H9 (cell line): ENCODE measurements at regions not wholly inside any gene's neighbourhood (a gene's known extent, or its start where the extent isn't known, plus 50 kb on each side); places are given as distances from the start of the nearest gene placed in this dataset.

Experiments
- DNase-seq: peaks from one replicate; pipeline ENCODE4 v3.0.0-alpha.2; 2017
- H2AFZ ChIP-seq: one replicate; pipeline ENCODE4 v1.6.1; 2013; ENCODE audit warnings: mild to moderate bottlenecking, low read length, control low read depth, moderate library complexity
- H2AK5ac ChIP-seq: 2 replicates; pipeline ENCODE4 v1.6.1; 2013; ENCODE audit warnings: low read length, control low read depth, mixed read lengths; ENCODE audit not compliant: insufficient read length
- H2BK120ac ChIP-seq: one replicate; pipeline ENCODE4 v1.6.1; 2013; ENCODE audit warnings: low read depth, mild to moderate bottlenecking, low read length, control low read depth, inconsistent platforms; ENCODE audit not compliant: poor library complexity, severe bottlenecking
- H2BK12ac ChIP-seq: 2 replicates; pipeline ENCODE4 v1.6.1; 2013; ENCODE audit warnings: low read length, control low read depth, mixed read lengths, low read depth; ENCODE audit not compliant: insufficient read length
- H2BK15ac ChIP-seq: 2 replicates; pipeline ENCODE4 v1.6.1; 2013; ENCODE audit warnings: low read depth, low read length, control low read depth
- H2BK20ac ChIP-seq: one replicate; pipeline ENCODE4 v1.6.1; 2013; ENCODE audit warnings: low read depth, mild to moderate bottlenecking, low read length, control low read depth, inconsistent platforms; ENCODE audit not compliant: poor library complexity, severe bottlenecking
- H2BK5ac ChIP-seq: 2 replicates; pipeline ENCODE4 v1.6.1; 2013; ENCODE audit warnings: low read length, control low read depth, mixed read lengths; ENCODE audit not compliant: insufficient read length
- H3K14ac ChIP-seq: 2 replicates; pipeline ENCODE4 v1.6.1; 2013; ENCODE audit warnings: low read length, control low read depth; ENCODE audit not compliant: insufficient read depth
- H3K18ac ChIP-seq: 2 replicates; pipeline ENCODE4 v1.6.1; 2013; ENCODE audit warnings: low read depth, mild to moderate bottlenecking, mixed read lengths, low read length, control low read depth; ENCODE audit not compliant: insufficient read length
- H3K23ac ChIP-seq: 2 replicates; pipeline ENCODE4 v1.6.1; 2013; ENCODE audit warnings: low read length, control low read depth, mixed read lengths, low read depth; ENCODE audit not compliant: insufficient read length
- H3K23me2 ChIP-seq: 2 replicates; pipeline ENCODE4 v1.6.1; 2013; ENCODE audit warnings: low read depth, mild to moderate bottlenecking, mixed read lengths, low read length, control low read depth; ENCODE audit not compliant: insufficient read length, poor library complexity, severe bottlenecking
- H3K27ac ChIP-seq: 2 replicates; pipeline ENCODE4 v1.5.1; 2013; ENCODE audit warnings: low read length, control low read depth, mixed read lengths, low read depth; ENCODE audit not compliant: insufficient read length
- H3K27me3 ChIP-seq: 2 replicates; pipeline ENCODE4 v1.6.1; 2013; ENCODE audit warnings: low read length, control low read depth, inconsistent platforms; ENCODE audit not compliant: insufficient read depth
- H3K4ac ChIP-seq: 2 replicates; pipeline ENCODE4 v1.6.1; 2013; ENCODE audit warnings: low read depth, mild to moderate bottlenecking, control low read depth, inconsistent platforms, low read length, moderate library complexity
- H3K4me1 ChIP-seq: 2 replicates; pipeline ENCODE4 v1.6.1; 2013; ENCODE audit warnings: low read length, control low read depth, inconsistent platforms; ENCODE audit not compliant: insufficient read depth
- H3K4me2 ChIP-seq: 2 replicates; pipeline ENCODE4 v1.6.1; 2013; ENCODE audit warnings: low read length, control low read depth, mixed read lengths; ENCODE audit not compliant: insufficient read length, insufficient read depth
- H3K56ac ChIP-seq: 2 replicates; pipeline ENCODE4 v1.6.1; 2013; ENCODE audit warnings: low read depth, mild to moderate bottlenecking, mixed read lengths, low read length, control low read depth; ENCODE audit not compliant: insufficient read length
- H3K79me1 ChIP-seq: 2 replicates; pipeline ENCODE4 v1.6.1; 2013; ENCODE audit warnings: low read depth, mild to moderate bottlenecking, moderate library complexity, low read length, control low read depth, inconsistent platforms; ENCODE audit not compliant: insufficient read depth, poor library complexity, severe bottlenecking
- H3K79me2 ChIP-seq: 2 replicates; pipeline ENCODE4 v1.6.1; 2013; ENCODE audit warnings: low read length, control low read depth, inconsistent platforms; ENCODE audit not compliant: insufficient read depth
- H3K9ac ChIP-seq: 2 replicates; pipeline ENCODE4 v1.6.1; 2013; ENCODE audit warnings: low read length, control low read depth, mixed read lengths; ENCODE audit not compliant: insufficient read length; ENCODE audit errors: extremely low read depth
- H3K9me3 ChIP-seq: one replicate; pipeline ENCODE4 v1.6.1; 2013; ENCODE audit warnings: low read depth, low read length, inconsistent platforms; ENCODE audit not compliant: control insufficient read depth
- H3T11ph ChIP-seq: one replicate; pipeline ENCODE4 v1.6.1; 2013; ENCODE audit warnings: mild to moderate bottlenecking, low read length, control low read depth, inconsistent platforms
- H4K20me1 ChIP-seq: one replicate; pipeline ENCODE4 v1.6.1; 2013; ENCODE audit not compliant: control insufficient read depth, insufficient read length, insufficient read depth
- H4K5ac ChIP-seq: 2 replicates; pipeline ENCODE4 v1.6.1; 2013; ENCODE audit warnings: low read depth, mild to moderate bottlenecking, mixed read lengths, low read length, control low read depth; ENCODE audit not compliant: insufficient read length
- H4K8ac ChIP-seq: replicated peaks from 2 replicates; pipeline ENCODE4 v1.6.1; 2013; ENCODE audit warnings: low read length, control low read depth, mixed read lengths, low read depth; ENCODE audit not compliant: insufficient read length
- H4K91ac ChIP-seq: 2 replicates; pipeline ENCODE4 v1.6.1; 2013; ENCODE audit warnings: low read depth, mild to moderate bottlenecking, moderate library complexity, mixed read lengths, low read length, control low read depth; ENCODE audit not compliant: insufficient read length
- H3K27ac Mint-ChIP-seq, 3 experiments: 2 replicates in 2 of 3; 3 replicates in 1 of 3; pipeline ENCODE4 v1.8.0; 2020 to 2021; ENCODE audit warnings: mixed read lengths in 3 of 3, mild to moderate bottlenecking in 1 of 3, moderate library complexity in 1 of 3
- H3K27me3 Mint-ChIP-seq: 2 replicates; pipeline ENCODE4 v1.8.0; 2021; ENCODE audit warnings: low read depth, mild to moderate bottlenecking, moderate library complexity, mixed read lengths
- H3K36me3 Mint-ChIP-seq, 3 experiments: 2 replicates in 2 of 3; 3 replicates in 1 of 3; pipeline ENCODE4 v1.8.0; 2020 to 2021; ENCODE audit warnings: low read depth in 3 of 3, mixed read lengths in 3 of 3; ENCODE audit not compliant: insufficient read depth in 1 of 3
- H3K4me1 Mint-ChIP-seq, 2 experiments: 2 replicates each; pipeline ENCODE4 v1.8.0; 2020; ENCODE audit warnings: mixed read lengths in 2 of 2
- H3K4me3 Mint-ChIP-seq, 2 experiments: 2 replicates in 1 of 2; 3 replicates in 1 of 2; pipeline ENCODE4 v1.8.0; 2020 to 2021; ENCODE audit warnings: mild to moderate bottlenecking in 2 of 2, mixed read lengths in 2 of 2, moderate library complexity in 1 of 2
- H3K9me3 Mint-ChIP-seq, 2 experiments: 2 replicates in 1 of 2; 3 replicates in 1 of 2; pipeline ENCODE4 v1.8.0; 2020; ENCODE audit warnings: mild to moderate bottlenecking in 2 of 2, mixed read lengths in 2 of 2, moderate library complexity in 1 of 2
- CTCF ChIP-seq: fragments of 200-600 bp; sonication (generic); conservative IDR thresholded peaks from 3 replicates; pipeline ENCODE4 v1.8.0; 2021; ENCODE audit warnings: antibody characterized with exemption, mild to moderate bottlenecking
- WGBS: extraction: QIAGEN DNeasy Blood & Tissue Kit; methylation state at CpG from one replicate; pipeline ENCODE4 v1.1.7; 2013; ENCODE audit warnings: missing lambda C conversion rate, low lambda C conversion rate, mixed read lengths; ENCODE audit not compliant: insufficient read length; ENCODE audit errors: extremely low coverage; 5-methylcytosine and 5-hydroxymethylcytosine counted together

GRCh38 chr2:128440666-128441340 is 122.1 kb upstream of the HS6ST1 start:
- H2BK15ac ChIP-seq: no peak overlapping the region
- no peak overlapping the region for H4K91ac ChIP-seq
- H3K9ac ChIP-seq: no peak overlapping the region
- H2BK5ac ChIP-seq: no peak overlapping the region
- H3K9me3 ChIP-seq: no peaks in the 10 kb centered on the region
- no peak overlapping the region for H2BK120ac ChIP-seq
- H3K27me3 ChIP-seq: no peaks in the 10 kb centered on the region
- no peaks in the 10 kb centered on the region for H4K20me1 ChIP-seq
- H3K79me1 ChIP-seq: no peaks in the 10 kb centered on the region
- H3K27ac ChIP-seq: no peak overlapping the region
- no peak overlapping the region for H2BK20ac ChIP-seq
- H2AFZ ChIP-seq: no peak overlapping the region
- H3K27ac Mint-ChIP-seq: no peak overlapping the region; a peak in 1 of 7 replicates
- no peak overlapping the region for H3K4ac ChIP-seq
- H4K5ac ChIP-seq: no peak overlapping the region
- H3K4me2 ChIP-seq: no peak overlapping the region
- no CpG with 5 or more reads among the region's 14 CpGs for WGBS
- no peaks in the 10 kb centered on the region for H3K79me2 ChIP-seq
- peaks cover 21 to 23% of the 10 kb centered on the region in 2 experiments for H3K4me1 Mint-ChIP-seq
- H3K4me3 Mint-ChIP-seq: no peak overlapping the region
- peak; percentile 25 for DNase-seq
- TF ChIP-seq CTCF: no peak
- H4K8ac ChIP-seq: no peak overlapping the region
- H3K9me3 Mint-ChIP-seq: no peaks in the 10 kb centered on the region
- no peak overlapping the region for H3K18ac ChIP-seq
- H3K4me1 ChIP-seq: peaks cover 3% of the 10 kb centered on the region; the same call in 1 of the 2 replicates
- H3K23ac ChIP-seq: no peak overlapping the region
- H3T11ph ChIP-seq: no peak overlapping the region
- no peak overlapping the region for H2AK5ac ChIP-seq
- no peaks in the 10 kb centered on the region for H3K23me2 ChIP-seq
- 0 out of 2 replicates have a peak, but pooled peaks cover 1% of the 10 kb centered on the region for H3K27me3 Mint-ChIP-seq
- no peak overlapping the region for H2BK12ac ChIP-seq
- H3K14ac ChIP-seq: no peak overlapping the region
- H3K56ac ChIP-seq: no peak overlapping the region
- no peaks in the 10 kb centered on the region; a peak in 1 of 7 replicates for H3K36me3 Mint-ChIP-seq
